Endodermal cell (in vitro differentiated cells): ENCODE measurements at regions not wholly inside any gene's neighbourhood (a gene's known extent, or its start where the extent isn't known, plus 50 kb on each side); places are given as distances from the start of the nearest gene placed in this dataset.

ENCODE experiments used
- DNase-seq: peaks from one replicate; pipeline ENCODE4 v3.0.0-alpha.2; 2017
- H3K27ac ChIP-seq: 2 replicates; pipeline ENCODE4 v1.5.1; 2013; ENCODE audit warnings: mild to moderate bottlenecking, low read depth, low read length, moderate library complexity
- H3K27me3 ChIP-seq: 2 replicates; pipeline ENCODE4 v1.6.1; 2013; ENCODE audit warnings: mild to moderate bottlenecking, low read length, moderate library complexity; ENCODE audit not compliant: insufficient read depth, control insufficient read depth, poor library complexity, severe bottlenecking
- H3K36me3 ChIP-seq: 2 replicates; pipeline ENCODE4 v1.7.0; 2013; ENCODE audit warnings: mild to moderate bottlenecking, low read length, moderate library complexity; ENCODE audit not compliant: control insufficient read depth, insufficient read depth
- H3K4me1 ChIP-seq: one replicate; pipeline ENCODE4 v1.7.0; 2013; ENCODE audit warnings: low read length; ENCODE audit not compliant: control insufficient read depth, insufficient read depth
- H3K4me3 ChIP-seq: 2 replicates; pipeline ENCODE4 v1.5.1; 2013; ENCODE audit warnings: mild to moderate bottlenecking, low read length, moderate library complexity
- H3K9ac ChIP-seq: 2 replicates; pipeline ENCODE4 v1.6.1; 2013; ENCODE audit warnings: mild to moderate bottlenecking, low read length, moderate library complexity; ENCODE audit not compliant: poor library complexity, severe bottlenecking; ENCODE audit errors: extremely low read depth
- H3K9me3 ChIP-seq: 2 replicates; pipeline ENCODE4 v1.6.1; 2013; ENCODE audit warnings: mild to moderate bottlenecking, low read length, moderate library complexity; ENCODE audit not compliant: control insufficient read depth
- H3K27ac Mint-ChIP-seq: 2 replicates; pipeline ENCODE4 v1.8.0; 2020; ENCODE audit warnings: mixed read lengths
- H3K27me3 Mint-ChIP-seq: 2 replicates; pipeline ENCODE4 v1.8.0; 2021; ENCODE audit warnings: mild to moderate bottlenecking, mixed read lengths; ENCODE audit not compliant: insufficient read depth
- H3K36me3 Mint-ChIP-seq: 2 replicates; pipeline ENCODE4 v1.8.0; 2020; ENCODE audit warnings: low read depth, mixed read lengths
- H3K4me1 Mint-ChIP-seq: 2 replicates; pipeline ENCODE4 v1.8.0; 2020; ENCODE audit warnings: mixed read lengths
- H3K4me3 Mint-ChIP-seq: 2 replicates; pipeline ENCODE4 v1.8.0; 2020; ENCODE audit warnings: mild to moderate bottlenecking, moderate library complexity, mixed read lengths
- H3K9me3 Mint-ChIP-seq: 2 replicates; pipeline ENCODE4 v1.8.0; 2020; ENCODE audit warnings: mild to moderate bottlenecking, mixed read lengths
- CTCF ChIP-seq: fragments of 200-600 bp; sonication (generic); conservative IDR thresholded peaks from 2 replicates; pipeline ENCODE4 v1.5.0; 2021; ENCODE audit warnings: antibody characterized with exemption, mild to moderate bottlenecking
- WGBS, 2 experiments: methylation state at CpG; one replicate each; pipeline versions ENCODE4 v1.1.5 to v1.1.7; 2013; ENCODE audit warnings: missing lambda C conversion rate in 2 of 2, mixed read lengths in 1 of 2; ENCODE audit not compliant: insufficient coverage in 1 of 2, insufficient read length in 1 of 2; 5-methylcytosine and 5-hydroxymethylcytosine counted together

GRCh38 chr5:93192683-93193082, 388.3 kb downstream of the NR2F1-AS1 start:
- H3K36me3 ChIP-seq = no peaks in the 10 kb centered on the region
- no peaks in the 10 kb centered on the region for H3K4me1 ChIP-seq
- H3K27ac ChIP-seq = no peak overlapping the region
- WGBS, 2 experiments = 75 to 90% methylated on average over 2 of the region's 2 CpGs
- Mint-ChIP-seq H3K4me1 (peaks cover 6% of the 10 kb centered on the region), H3K36me3 (no peaks in the 10 kb centered on the region), H3K27ac (no peak overlapping the region), H3K4me3 (no peak overlapping the region), H3K27me3 (no peaks in the 10 kb centered on the region), H3K9me3 (no peaks in the 10 kb centered on the region)
- H3K9me3 ChIP-seq = no peaks in the 10 kb centered on the region
- no peak overlapping the region for H3K4me3 ChIP-seq
- H3K27me3 ChIP-seq = no peaks in the 10 kb centered on the region
- H3K9ac ChIP-seq = no peak overlapping the region
- peak; percentile 34 for TF ChIP-seq CTCF
- no peak for DNase-seq

- Histone ChIP-seq H3K9me3 (no peaks in the 10 kb centered on the region), H3K27ac (no peak overlapping the region), H3K27me3 (no peaks in the 10 kb centered on the region), H3K4me3 (no peak overlapping the region), H3K36me3 (no peaks in the 10 kb centered on the region), H3K4me1 (no peaks in the 10 kb centered on the region), H3K9ac (no peak overlapping the region)
- Mint-ChIP-seq H3K36me3 (no peaks in the 10 kb centered on the region), H3K4me3 (no peak overlapping the region), H3K9me3 (no peaks in the 10 kb centered on the region), H3K4me1 (peaks cover 6% of the 10 kb centered on the region), H3K27ac (no peak overlapping the region), H3K27me3 (no peaks in the 10 kb centered on the region)
- no peak for TF ChIP-seq CTCF
- DNase-seq = no peak
- 88 to 92% methylated on average over 2 of the region's 2 CpGs for WGBS, 2 experiments
Observed at GRCh38 chr5:93192087-93192486, 388.9 kb downstream of the NR2F1-AS1 start.

- Mint-ChIP-seq H3K36me3 (no peaks in the 10 kb centered on the region), H3K27me3 (no peaks in the 10 kb centered on the region), H3K4me3 (no peak overlapping the region), H3K9me3 (no peaks in the 10 kb centered on the region), H3K4me1 (peaks cover 6% of the 10 kb centered on the region), H3K27ac (no peak overlapping the region)
- Histone ChIP-seq H3K4me1 (no peaks in the 10 kb centered on the region), H3K27me3 (no peaks in the 10 kb centered on the region), H3K36me3 (no peaks in the 10 kb centered on the region), H3K9me3 (no peaks in the 10 kb centered on the region), H3K9ac (no peak overlapping the region), H3K27ac (no peak overlapping the region), H3K4me3 (no peak overlapping the region)
- DNase-seq = no peak
- TF ChIP-seq CTCF = no peak
- 85 to 86% methylated on average over 8 to 11 of the region's 11 CpGs for WGBS, 2 experiments
Observed at GRCh38 chr5:93191035-93191817, 389.8 kb downstream of the NR2F1-AS1 start.
